ENCODE measurements at regions not wholly inside any gene's neighbourhood (a gene's known extent, or its start where the extent isn't known, plus 50 kb on each side); places are given as distances from the start of the nearest gene placed in this dataset.

DNA sequence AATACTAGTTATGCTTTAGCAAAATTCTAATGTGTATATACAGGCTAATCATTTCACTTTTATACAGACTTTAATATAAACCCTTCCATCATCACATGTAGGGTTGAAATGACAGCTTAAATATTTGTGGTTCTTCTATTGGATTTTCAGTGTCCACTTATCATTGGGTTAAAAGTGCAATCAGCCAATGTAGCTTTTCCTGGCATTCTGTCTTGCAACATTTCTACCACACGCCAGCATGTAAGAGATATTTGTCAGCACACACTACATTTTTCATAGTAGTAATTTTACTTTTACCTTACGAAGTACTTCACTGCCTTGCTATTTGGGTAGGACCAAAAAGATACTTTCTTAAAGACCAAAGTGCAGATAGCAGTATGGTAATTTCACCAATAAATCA is 252.0 kb downstream of the TBX18 start:
- no peak overlapping the region for H3K4me3 ChIP-seq (ENCODE audit: low read depth in 1 of 3, low read length in 3 of 3)
- no peaks in the 10 kb centered on the region for H3K27me3 ChIP-seq (ENCODE audit: control insufficient read depth in 3 of 3, insufficient read depth in 3 of 3, low read length in 3 of 3)
- WGBS, 3 donors: 40 to 69% (median 51%) methylated on average over 2 of the region's 2 CpGs
- no peak for FAIRE-seq
- no peaks in the 10 kb centered on the region for H3K9me3 ChIP-seq (ENCODE audit: control insufficient read depth in 2 of 2, insufficient read depth in 1 of 2, low read depth in 1 of 2, low read length in 1 of 2)
- no peaks in the 10 kb centered on the region for H3K36me3 ChIP-seq (ENCODE audit: control insufficient read depth in 3 of 3, insufficient read depth in 2 of 3, low read depth in 1 of 3, low read length in 3 of 3)
- DNase-seq: no peak
- H3K27ac ChIP-seq (ENCODE audit: low read depth in 1 of 3, low read length in 2 of 3): no peak overlapping the region
- H3K4me1 ChIP-seq (ENCODE audit: control insufficient read depth in 3 of 3, insufficient read depth in 2 of 3, low read depth in 1 of 3, low read length in 2 of 3): no peaks in the 10 kb centered on the region

DNA sequence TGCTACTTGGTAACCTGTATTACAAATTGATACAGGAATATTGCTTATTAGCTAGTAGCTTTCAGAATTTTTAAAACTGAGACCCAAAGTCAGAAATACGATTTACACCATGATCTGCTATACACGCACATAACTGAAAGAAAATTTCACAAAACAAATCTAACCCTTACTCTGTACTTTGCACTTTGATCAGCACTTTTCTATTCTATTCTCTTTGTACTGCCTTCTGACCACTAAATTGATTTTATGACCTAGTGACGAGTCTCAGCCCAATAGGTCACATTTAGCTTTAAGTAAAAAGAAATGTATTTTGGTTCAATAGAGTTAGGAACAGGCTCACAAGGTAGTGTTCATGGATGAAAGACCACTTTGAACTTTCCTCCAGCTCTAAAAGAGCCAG is 252.5 kb downstream of the TBX18 start:
- H3K27me3 ChIP-seq (ENCODE audit: control insufficient read depth in 3 of 3, insufficient read depth in 3 of 3, low read length in 3 of 3): no peaks in the 10 kb centered on the region
- no peaks in the 10 kb centered on the region for H3K36me3 ChIP-seq (ENCODE audit: control insufficient read depth in 3 of 3, insufficient read depth in 2 of 3, low read depth in 1 of 3, low read length in 3 of 3)
- FAIRE-seq: no peak
- no peaks in the 10 kb centered on the region for H3K9me3 ChIP-seq (ENCODE audit: control insufficient read depth in 2 of 2, insufficient read depth in 1 of 2, low read depth in 1 of 2, low read length in 1 of 2)
- DNase-seq: no peak
- no peaks in the 10 kb centered on the region for H3K4me1 ChIP-seq (ENCODE audit: control insufficient read depth in 3 of 3, insufficient read depth in 2 of 3, low read depth in 1 of 3, low read length in 2 of 3)
- 29 to 72% (median 39%) methylated on average over 3 of the region's 3 CpGs for WGBS, 3 donors
- no peak overlapping the region for H3K4me3 ChIP-seq (ENCODE audit: low read depth in 1 of 3, low read length in 3 of 3)
- no peak overlapping the region for H3K27ac ChIP-seq (ENCODE audit: low read depth in 1 of 3, low read length in 2 of 3)

DNA sequence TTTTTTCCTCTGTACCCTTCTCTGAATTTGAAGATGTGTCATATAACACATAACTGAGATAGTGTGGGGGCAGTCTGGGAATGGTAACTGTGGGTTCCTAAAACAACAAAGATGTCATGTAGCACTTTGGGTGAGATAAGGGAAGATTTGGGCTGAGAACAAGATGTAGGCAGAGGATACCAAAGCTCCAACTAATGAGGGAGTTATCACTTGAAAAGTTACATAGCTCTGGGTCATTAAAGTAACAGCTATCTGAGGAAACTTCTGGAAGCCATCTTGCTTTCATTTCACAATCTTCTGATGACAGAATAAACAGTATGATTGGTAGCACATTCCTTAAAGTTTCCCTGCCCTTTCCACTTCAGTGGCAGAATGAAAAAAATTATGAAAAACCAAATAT is 255.4 kb downstream of the TBX18 start:
- H3K4me1 ChIP-seq (ENCODE audit: control insufficient read depth in 3 of 3, insufficient read depth in 2 of 3, low read depth in 1 of 3, low read length in 2 of 3): no peaks in the 10 kb centered on the region
- H3K9me3 ChIP-seq (ENCODE audit: control insufficient read depth in 2 of 2, insufficient read depth in 1 of 2, low read depth in 1 of 2, low read length in 1 of 2): peaks cover 0 to 5% of the 10 kb centered on the region in 2 donors
- no peak for FAIRE-seq
- H3K36me3 ChIP-seq (ENCODE audit: control insufficient read depth in 3 of 3, insufficient read depth in 2 of 3, low read depth in 1 of 3, low read length in 3 of 3): no peaks in the 10 kb centered on the region
- DNase-seq: no peak
- no peak overlapping the region for H3K4me3 ChIP-seq (ENCODE audit: low read depth in 1 of 3, low read length in 3 of 3)
- no peaks in the 10 kb centered on the region for H3K27me3 ChIP-seq (ENCODE audit: control insufficient read depth in 3 of 3, insufficient read depth in 3 of 3, low read length in 3 of 3)
- no peak overlapping the region for H3K27ac ChIP-seq (ENCODE audit: low read depth in 1 of 3, low read length in 2 of 3)

DNA sequence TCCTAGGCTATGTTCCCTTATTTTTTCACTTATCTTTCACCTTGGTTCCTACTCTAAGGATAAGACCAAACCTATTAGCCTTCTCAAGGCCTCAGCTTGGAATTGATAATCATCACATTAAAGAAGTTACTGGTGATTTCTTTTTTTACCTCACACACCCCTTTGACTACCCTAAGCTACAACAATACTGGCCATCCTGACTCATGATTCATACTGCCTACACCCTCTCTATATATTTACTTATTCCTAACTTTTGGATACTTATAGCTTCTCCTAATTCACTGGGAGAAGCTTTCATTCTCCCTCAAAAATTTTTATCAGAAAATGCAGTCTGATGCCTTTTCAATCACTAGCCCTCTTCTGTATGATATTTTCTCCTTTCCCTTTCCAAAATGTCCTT is 256.1 kb downstream of the TBX18 start:
- H3K4me1 ChIP-seq (ENCODE audit: control insufficient read depth in 3 of 3, insufficient read depth in 2 of 3, low read depth in 1 of 3, low read length in 2 of 3): no peaks in the 10 kb centered on the region
- DNase-seq: no peak
- FAIRE-seq: no peak

DNA sequence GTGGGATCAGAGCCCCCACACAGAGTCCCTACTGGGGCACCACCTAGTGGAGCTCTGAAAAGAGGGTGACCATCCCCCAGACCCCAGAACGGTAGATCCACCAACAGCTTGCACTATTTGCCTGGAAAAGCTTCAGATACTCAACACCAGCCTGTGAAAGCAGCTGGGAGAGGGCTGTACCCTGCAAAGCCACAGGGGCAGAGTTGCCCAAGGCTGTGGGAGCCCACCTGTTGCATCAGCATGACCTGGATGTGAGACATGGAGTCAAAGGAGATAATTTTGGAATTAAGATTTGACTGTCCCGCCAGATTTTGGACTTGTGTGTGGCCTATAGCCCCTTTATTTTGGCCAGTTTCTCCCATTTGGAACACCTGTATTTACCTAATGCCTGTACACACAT is 260.4 kb downstream of the TBX18 start:
- no peaks in the 10 kb centered on the region for H3K36me3 ChIP-seq (ENCODE audit: control insufficient read depth in 3 of 3, insufficient read depth in 2 of 3, low read depth in 1 of 3, low read length in 3 of 3)
- H3K4me3 ChIP-seq (ENCODE audit: low read depth in 1 of 3, low read length in 3 of 3): no peak overlapping the region
- DNase-seq: no peak
- H3K27me3 ChIP-seq (ENCODE audit: control insufficient read depth in 3 of 3, insufficient read depth in 3 of 3, low read length in 3 of 3): no peaks in the 10 kb centered on the region
- no peak for FAIRE-seq
- H3K27ac ChIP-seq (ENCODE audit: low read depth in 1 of 3, low read length in 2 of 3): no peak overlapping the region
- H3K4me1 ChIP-seq (ENCODE audit: control insufficient read depth in 3 of 3, insufficient read depth in 2 of 3, low read depth in 1 of 3, low read length in 2 of 3): no peaks in the 10 kb centered on the region
- 81 to 83% (median 82%) methylated on average over 2 of the region's 2 CpGs for WGBS, 3 donors
- H3K9me3 ChIP-seq (ENCODE audit: control insufficient read depth in 2 of 2, insufficient read depth in 1 of 2, low read depth in 1 of 2, low read length in 1 of 2): peaks cover 0 to 5% of the 10 kb centered on the region in 2 donors

More for the DNA sequence above, 256.1 kb downstream of the TBX18 start:
- Histone ChIP-seq H3K36me3 (ENCODE audit: control insufficient read depth in 3 of 3, insufficient read depth in 2 of 3, low read depth in 1 of 3, low read length in 3 of 3) (no peaks in the 10 kb centered on the region), H3K4me3 (ENCODE audit: low read depth in 1 of 3, low read length in 3 of 3) (no peak overlapping the region), H3K27me3 (ENCODE audit: control insufficient read depth in 3 of 3, insufficient read depth in 3 of 3, low read length in 3 of 3) (no peaks in the 10 kb centered on the region), H3K9me3 (ENCODE audit: control insufficient read depth in 2 of 2, insufficient read depth in 1 of 2, low read depth in 1 of 2, low read length in 1 of 2) (peaks cover 0 to 5% of the 10 kb centered on the region in 2 donors), H3K27ac (ENCODE audit: low read depth in 1 of 3, low read length in 2 of 3) (no peak overlapping the region)

DNA sequence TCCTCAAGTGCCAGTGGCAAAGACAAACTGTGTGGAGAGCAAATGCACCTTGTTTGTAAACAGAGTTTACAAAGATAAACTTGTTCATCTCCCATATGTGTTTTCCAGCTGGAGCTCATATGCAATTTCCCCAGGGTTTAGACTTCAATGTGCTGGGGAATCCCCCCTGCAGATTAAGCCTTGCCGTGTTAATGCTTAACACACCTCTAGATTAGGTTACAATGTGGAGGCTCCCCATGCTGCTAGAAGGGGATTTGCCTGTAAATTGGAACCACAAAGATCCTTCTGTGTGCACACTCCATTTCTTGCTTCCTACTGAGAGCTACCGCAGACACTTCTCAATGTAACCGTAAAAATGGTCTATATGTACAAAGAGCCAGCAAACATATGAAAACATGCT is 263.1 kb downstream of the TBX18 start:
- FAIRE-seq (no peak), DNase-seq (no peak)
- Histone ChIP-seq H3K4me1 (ENCODE audit: control insufficient read depth in 3 of 3, insufficient read depth in 2 of 3, low read depth in 1 of 3, low read length in 2 of 3) (no peaks in the 10 kb centered on the region), H3K27ac (ENCODE audit: low read depth in 1 of 3, low read length in 2 of 3) (no peak overlapping the region), H3K9me3 (ENCODE audit: control insufficient read depth in 2 of 2, insufficient read depth in 1 of 2, low read depth in 1 of 2, low read length in 1 of 2) (peaks cover 0 to 3% of the 10 kb centered on the region in 2 donors), H3K4me3 (ENCODE audit: low read depth in 1 of 3, low read length in 3 of 3) (no peak overlapping the region), H3K27me3 (ENCODE audit: control insufficient read depth in 3 of 3, insufficient read depth in 3 of 3, low read length in 3 of 3) (no peaks in the 10 kb centered on the region), H3K36me3 (ENCODE audit: control insufficient read depth in 3 of 3, insufficient read depth in 2 of 3, low read depth in 1 of 3, low read length in 3 of 3) (no peaks in the 10 kb centered on the region)
- WGBS, 3 donors: 60 to 72% (median 68%) methylated on average over 3 of the region's 3 CpGs

DNA sequence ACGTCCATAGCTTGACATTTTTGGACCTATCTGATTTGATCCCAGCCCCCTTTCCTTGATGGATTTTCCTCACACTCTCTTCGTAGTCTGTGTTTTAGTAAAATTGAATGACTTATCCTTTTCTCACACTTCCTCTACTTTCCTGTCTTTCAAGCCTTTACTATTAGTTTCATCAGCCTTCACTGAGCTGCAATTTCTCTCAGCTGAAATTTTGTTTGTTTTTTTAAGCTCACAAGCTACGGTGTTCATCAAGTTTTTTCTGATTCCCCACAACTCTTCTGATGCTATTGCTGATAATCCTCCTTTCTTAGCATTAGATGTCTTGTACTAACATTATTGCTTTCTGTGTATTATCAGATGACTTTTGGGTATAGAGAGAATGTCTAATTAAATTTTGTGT is 263.7 kb downstream of the TBX18 start:
- DNase-seq (no peak), FAIRE-seq (no peak)
- H3K27ac ChIP-seq (ENCODE audit: low read depth in 1 of 3, low read length in 2 of 3): no peak overlapping the region
- no peaks in the 10 kb centered on the region for H3K27me3 ChIP-seq (ENCODE audit: control insufficient read depth in 3 of 3, insufficient read depth in 3 of 3, low read length in 3 of 3)
- 70 to 73% (median 71%) methylated on average over 3 of the region's 3 CpGs for WGBS, 3 donors
- H3K9me3 ChIP-seq (ENCODE audit: control insufficient read depth in 2 of 2, insufficient read depth in 1 of 2, low read depth in 1 of 2, low read length in 1 of 2): peaks cover 0 to 2% of the 10 kb centered on the region in 2 donors
- no peaks in the 10 kb centered on the region for H3K36me3 ChIP-seq (ENCODE audit: control insufficient read depth in 3 of 3, insufficient read depth in 2 of 3, low read depth in 1 of 3, low read length in 3 of 3)
- H3K4me1 ChIP-seq (ENCODE audit: control insufficient read depth in 3 of 3, insufficient read depth in 2 of 3, low read depth in 1 of 3, low read length in 2 of 3): no peaks in the 10 kb centered on the region
- H3K4me3 ChIP-seq (ENCODE audit: low read depth in 1 of 3, low read length in 3 of 3): no peak overlapping the region

DNA sequence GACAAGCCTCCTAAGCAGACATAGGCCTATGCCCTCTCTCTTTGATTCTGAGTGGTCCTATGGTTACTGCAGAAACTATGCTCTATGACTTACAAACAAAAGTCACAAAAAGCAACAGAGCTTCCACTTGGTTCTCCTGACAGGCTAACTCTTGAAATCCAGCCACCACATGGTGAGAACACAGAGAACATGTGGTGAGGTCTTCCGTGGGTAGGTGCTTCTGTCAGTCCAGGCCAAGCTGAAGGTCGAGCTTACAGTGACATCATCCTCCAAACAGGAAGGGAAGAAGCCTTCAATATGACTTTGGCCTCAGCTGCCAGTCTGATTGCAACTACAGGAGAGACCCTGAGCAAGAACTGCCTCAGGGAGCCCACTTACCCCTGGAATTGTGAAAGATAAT is 265.5 kb downstream of the TBX18 start:
- no peak overlapping the region for H3K27ac ChIP-seq (ENCODE audit: low read depth in 1 of 3, low read length in 2 of 3)
- H3K4me1 ChIP-seq (ENCODE audit: control insufficient read depth in 3 of 3, insufficient read depth in 2 of 3, low read depth in 1 of 3, low read length in 2 of 3): no peaks in the 10 kb centered on the region
- H3K36me3 ChIP-seq (ENCODE audit: control insufficient read depth in 3 of 3, insufficient read depth in 2 of 3, low read depth in 1 of 3, low read length in 3 of 3): no peaks in the 10 kb centered on the region
- FAIRE-seq: no peak
- 33 to 64% (median 37%) methylated on average over 2 of the region's 2 CpGs for WGBS, 3 donors
- no peaks in the 10 kb centered on the region for H3K9me3 ChIP-seq (ENCODE audit: control insufficient read depth in 2 of 2, insufficient read depth in 1 of 2, low read depth in 1 of 2, low read length in 1 of 2)
- no peak for DNase-seq
- H3K4me3 ChIP-seq (ENCODE audit: low read depth in 1 of 3, low read length in 3 of 3): no peak overlapping the region
- no peaks in the 10 kb centered on the region for H3K27me3 ChIP-seq (ENCODE audit: control insufficient read depth in 3 of 3, insufficient read depth in 3 of 3, low read length in 3 of 3)

DNA sequence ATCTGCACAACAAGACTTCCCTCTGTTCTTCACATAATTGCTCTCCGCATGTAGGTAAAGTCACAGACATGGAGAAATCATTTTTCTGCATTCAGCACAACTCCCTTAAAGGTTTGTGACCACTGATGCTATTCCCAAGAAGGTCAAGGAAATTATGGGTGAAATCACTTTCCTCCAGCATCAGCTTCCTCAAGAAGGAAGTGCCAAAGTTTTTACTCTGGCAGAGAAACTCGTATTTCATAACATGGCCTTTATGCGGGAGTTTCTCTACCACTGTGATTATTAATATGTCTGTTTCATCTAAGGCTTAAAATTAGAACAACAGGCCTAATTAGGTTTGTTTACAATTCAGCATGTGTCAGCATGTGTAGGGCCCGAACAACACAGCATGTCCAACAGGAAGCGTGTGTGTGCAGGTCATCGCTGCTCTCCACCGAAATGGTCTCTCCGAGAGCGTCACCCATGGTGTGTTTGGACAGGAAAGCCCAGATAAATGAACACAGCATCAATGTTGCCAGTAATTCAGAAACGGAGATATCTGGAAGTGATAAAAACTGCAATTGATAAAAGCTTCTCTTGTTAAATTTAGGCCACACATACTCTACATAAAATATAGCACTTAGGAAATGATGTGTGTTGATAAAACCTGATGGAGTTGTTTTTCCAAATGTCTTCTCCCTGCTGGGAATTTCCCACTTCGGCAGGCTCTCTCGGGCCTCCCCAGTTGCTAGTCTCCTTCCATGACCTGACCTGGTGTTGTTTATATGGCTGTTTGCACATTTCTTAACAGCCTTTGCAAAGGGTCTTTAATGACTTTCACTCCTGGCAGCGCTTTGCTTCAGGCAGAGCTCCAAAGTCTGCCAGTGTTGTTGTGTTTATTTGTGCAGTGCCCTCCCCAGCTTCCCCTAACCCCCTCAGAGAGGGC is 265.1 kb upstream of the CEP162 start:
- no peaks in the 10 kb centered on the region for H3K27me3 ChIP-seq (ENCODE audit: control insufficient read depth in 3 of 3, insufficient read depth in 3 of 3, low read length in 3 of 3)

More for the DNA sequence above, 265.1 kb upstream of the CEP162 start:
- Histone ChIP-seq H3K4me3 (ENCODE audit: low read depth in 1 of 3, low read length in 3 of 3) (no peak overlapping the region), H3K27ac (ENCODE audit: low read depth in 1 of 3, low read length in 2 of 3) (no peak overlapping the region), H3K4me1 (ENCODE audit: control insufficient read depth in 3 of 3, insufficient read depth in 2 of 3, low read depth in 1 of 3, low read length in 2 of 3) (no peaks in the 10 kb centered on the region), H3K9me3 (ENCODE audit: control insufficient read depth in 2 of 2, insufficient read depth in 1 of 2, low read depth in 1 of 2, low read length in 1 of 2) (peaks cover 0 to 2% of the 10 kb centered on the region in 2 donors), H3K36me3 (ENCODE audit: control insufficient read depth in 3 of 3, insufficient read depth in 2 of 3, low read depth in 1 of 3, low read length in 3 of 3) (no peaks in the 10 kb centered on the region)
- DNase-seq (no peak), FAIRE-seq (no peak)
- 52 to 71% (median 59%) methylated on average over 13 of the region's 13 CpGs for WGBS, 3 donors
